Ovary (tissue), 7 donors: ENCODE measurements at regions not wholly inside any gene's neighbourhood (a gene's known extent, or its start where the extent isn't known, plus 50 kb on each side); places are given as distances from the start of the nearest gene placed in this dataset.

Source experiments
- DNase-seq, 5 donors: peaks; one replicate each; pipeline ENCODE4 v3.0.0-alpha.2; 2019 to 2020
- H3K27ac ChIP-seq, 2 donors: fragments of 200-600 bp; one replicate each; pipeline versions ENCODE4 v1.5.1 to v1.8.0; 2019 to 2022
- H3K27me3 ChIP-seq: fragments of 200-600 bp; one replicate; pipeline ENCODE4 v1.8.0; 2022
- H3K36me3 ChIP-seq: fragments of 200-600 bp; sonication (generic); one replicate; pipeline ENCODE4 v1.5.1; 2019
- H3K4me1 ChIP-seq: one replicate; pipeline ENCODE4 v1.8.1; 2013; ENCODE audit warnings: mild to moderate bottlenecking, moderate library complexity; ENCODE audit not compliant: insufficient read depth
- H3K4me3 ChIP-seq: fragments of 200-600 bp; sonication (generic); one replicate; pipeline ENCODE4 v1.5.1; 2017
- H3K9me3 ChIP-seq, 2 donors: fragments of 200-600 bp in 1 of 2; sonication (generic) in 1 of 2; one replicate each; pipeline versions ENCODE4 v1.5.1 to v1.8.1; 2013 to 2019; ENCODE audit warnings: mild to moderate bottlenecking in 1 of 2, moderate library complexity in 1 of 2
- CTCF ChIP-seq, 3 donors: fragments of 450-650 bp in 2 of 3; fragments of 200-600 bp in 1 of 3; IDR thresholded peaks; one replicate each; pipeline versions ENCODE4 v1.5.1 to v1.8.0; 2016 to 2022; ENCODE audit warnings: antibody characterized with exemption in 3 of 3, mild to moderate bottlenecking in 1 of 3
- EP300 ChIP-seq: sonication (generic); formaldehyde crosslinking; IDR thresholded peaks from one replicate; pipeline ENCODE4 v1.6.1; 2017; ENCODE audit warnings: antibody characterized with exemption
- POLR2A ChIP-seq: fragments of 450-650 bp; IDR thresholded peaks from one replicate; pipeline ENCODE4 v1.6.1; 2017; ENCODE audit warnings: antibody characterized with exemption, mild to moderate bottlenecking, moderate library complexity
- WGBS, 3 donors: extraction: QIAGEN DNeasy Blood & Tissue Kit in 1 of 3; methylation state at CpG; one replicate each; pipeline versions ENCODE4 v1.1.5 to v1.1.7; 2013 to 2017; 5-methylcytosine and 5-hydroxymethylcytosine counted together
- intact Hi-C, 4 donors: fragments of 100-400 bp; cut with DNase I; formaldehyde crosslinking; loops; one replicate each; pipeline versions ENCODE4 v1.11.0 to v1.15.1; 2022 to 2023
- donor health status: DM: no; HTN: no; CAD: no; lungs with moderate emphysema.
- donor health status: DM: no; HTN: no; CAD: no.
- donor health status: Bipolar disorder and iron deficiency.
- donor health status: DM: no; HTN: no; CAD: no.
- donor health status: DM: yes; HTN: yes; CAD: no.

- no peaks in the 10 kb centered on the region for H3K27me3 ChIP-seq
- H3K27ac ChIP-seq = no peak overlapping the region
- H3K9me3 ChIP-seq = no peaks in the 10 kb centered on the region
- TF ChIP-seq EP300 (no peak), POLR2A (no peak), CTCF (IDR thresholded peaks at IDR 0.05) (no peak)
- intact Hi-C loops = no loop called here
- DNase-seq = no peak
- no peak overlapping the region for H3K4me3 ChIP-seq
- WGBS, 3 donors = 92 to 97% (median 95%) methylated on average over 1 of the region's 1 CpG
- no peaks in the 10 kb centered on the region for H3K4me1 ChIP-seq
- no peaks in the 10 kb centered on the region for H3K36me3 ChIP-seq
Observed at GRCh38 chr9:82582693-82583092, 480.2 kb downstream of the RASEF start.

GRCh38 chr9:82583524-82583923 lies 479.4 kb downstream of the RASEF start:
- no peak overlapping the region for H3K4me3 ChIP-seq
- no peaks in the 10 kb centered on the region for H3K9me3 ChIP-seq
- DNase-seq = no peak
- no peaks in the 10 kb centered on the region for H3K36me3 ChIP-seq
- 57 to 72% (median 62%) methylated on average over 7 of the region's 7 CpGs for WGBS, 3 donors
- no peaks in the 10 kb centered on the region for H3K27me3 ChIP-seq
- intact Hi-C loops = no loop called here
- no peak overlapping the region for H3K27ac ChIP-seq
- H3K4me1 ChIP-seq = no peaks in the 10 kb centered on the region
- TF ChIP-seq EP300 = no peak
- no peak for TF ChIP-seq POLR2A
- no peak for TF ChIP-seq CTCF (IDR thresholded peaks at IDR 0.05)

GRCh38 chr9:82584349-82584863 lies 478.5 kb downstream of the RASEF start:
- no peaks in the 10 kb centered on the region for H3K4me1 ChIP-seq
- no peak overlapping the region for H3K4me3 ChIP-seq
- no peak for TF ChIP-seq POLR2A
- no peak for TF ChIP-seq CTCF (IDR thresholded peaks at IDR 0.05)
- no peak for TF ChIP-seq EP300
- DNase-seq = no peak
- no peaks in the 10 kb centered on the region for H3K36me3 ChIP-seq
- H3K27me3 ChIP-seq = no peaks in the 10 kb centered on the region
- no peaks in the 10 kb centered on the region for H3K9me3 ChIP-seq
- no peak overlapping the region for H3K27ac ChIP-seq
- intact Hi-C loops = no loop called here
- 55 to 58% (median 56%) methylated on average over 5 of the region's 5 CpGs for WGBS, 3 donors

GRCh38 chr9:82586918-82587356 lies 476.0 kb downstream of the RASEF start:
- Histone ChIP-seq H3K27me3 (no peaks in the 10 kb centered on the region), H3K4me3 (no peak overlapping the region), H3K36me3 (no peaks in the 10 kb centered on the region), H3K9me3 (no peaks in the 10 kb centered on the region), H3K4me1 (no peaks in the 10 kb centered on the region), H3K27ac (no peak overlapping the region)
- DNase-seq = no peak
- 96 to 100% (median 96%) methylated on average over 3 of the region's 3 CpGs for WGBS, 3 donors
- no peak for TF ChIP-seq CTCF (IDR thresholded peaks at IDR 0.05)
- TF ChIP-seq EP300 = no peak
- TF ChIP-seq POLR2A = no peak
- intact Hi-C loops = loop anchor here in 1 of 4 donors (5.0 kb wide), 1 partner anchor 275 kb away; no protein-coding TSS in a partner anchor
